GM10266 (cell line): ENCODE measurements at regions not wholly inside any gene's neighbourhood (a gene's known extent, or its start where the extent isn't known, plus 50 kb on each side); places are given as distances from the start of the nearest gene placed in this dataset.

Source experiments
- DNase-seq: peaks from one replicate; pipeline ENCODE4 v3.0.0; 2012; ENCODE audit errors: extremely low spot score
- CTCF ChIP-seq: IDR thresholded peaks from 2 replicates; pipeline ENCODE4 v1.5.1; 2012; ENCODE audit warnings: mild to moderate bottlenecking, low read depth; ENCODE audit not compliant: control insufficient read depth, insufficient read depth; ENCODE audit errors: missing control alignments

GRCh38 chr11:122505304-122506006, 150.1 kb upstream of the UBASH3B start:
- DNase-seq = peak; percentile 55
- peak; percentile 88 for TF ChIP-seq CTCF

GRCh38 chr11:122494221-122494620, 161.3 kb upstream of the UBASH3B start:
- no peak for TF ChIP-seq CTCF
- no peak for DNase-seq

- DNase-seq = no peak
- no peak for TF ChIP-seq CTCF
These were observed 164.0 kb upstream of the UBASH3B start for GRCh38 chr11:122491509-122491908.

- no peak for TF ChIP-seq CTCF
- DNase-seq = no peak
These were observed 166.4 kb upstream of the UBASH3B start for GRCh38 chr11:122488892-122489706.

- DNase-seq = no peak
- TF ChIP-seq CTCF = no peak
These were observed 167.9 kb upstream of the UBASH3B start for GRCh38 chr11:122487669-122488068.

GRCh38 chr11:122486793-122487495, 168.6 kb upstream of the UBASH3B start:
- TF ChIP-seq CTCF = no peak
- DNase-seq = no peak
